ENCODE measurements at regions not wholly inside any gene's neighbourhood (a gene's known extent, or its start where the extent isn't known, plus 50 kb on each side); places are given as distances from the start of the nearest gene placed in this dataset.

GRCh38 chr13:81498969-81499368 is 1158.0 kb upstream of the SPRY2 start:
- no peak overlapping the region for H3K9ac ChIP-seq (ENCODE audit: insufficient read depth, low read length, poor library complexity, severe bottlenecking)
- H3K27ac Mint-ChIP-seq, result no peak overlapping the region
- no peaks in the 10 kb centered on the region for H4K20me1 ChIP-seq (ENCODE audit: insufficient read depth, low read length)
- H3K36me3 Mint-ChIP-seq, result no peaks in the 10 kb centered on the region
- no peaks in the 10 kb centered on the region for H3K36me3 ChIP-seq (replicated peaks in 1 of 2; ENCODE audit: control insufficient read depth in 1 of 2, insufficient read depth in 2 of 2, low read length in 2 of 2)
- no peak for DNase-seq
- H3K79me2 ChIP-seq (ENCODE audit: insufficient read depth, low read length), result no peaks in the 10 kb centered on the region
- no peaks in the 10 kb centered on the region for H3K27me3 Mint-ChIP-seq (ENCODE audit: low read depth in 3 of 3)
- intact Hi-C loops (cut with micrococcal nuclease), result no loop called here
- no CpG with 5 or more reads among the region's 3 CpGs for WGBS (ENCODE audit: insufficient coverage)
- no peak for TF ChIP-seq CTCF (IDR thresholded peaks at IDR 0.05)
- H3K27me3 ChIP-seq (ENCODE audit: control insufficient read depth in 2 of 2, insufficient read depth in 2 of 2, low read length in 2 of 2), result no peaks in the 10 kb centered on the region
- no peak overlapping the region for H2AFZ ChIP-seq (ENCODE audit: insufficient read depth, low read depth, low read length, poor library complexity, severe bottlenecking)
- no peak overlapping the region for H3K4me3 Mint-ChIP-seq
- no peaks in the 10 kb centered on the region for H3K4me1 Mint-ChIP-seq
- H3K9me3 Mint-ChIP-seq, result peaks cover 0 to 5% (median 0%) of the 10 kb centered on the region in 7 donors
- no peaks in the 10 kb centered on the region for H3K4me1 ChIP-seq (ENCODE audit: control insufficient read depth in 1 of 2, insufficient read depth in 2 of 2, low read length in 2 of 2)
- H3K4me3 ChIP-seq (replicated peaks in 1 of 3; ENCODE audit: low read depth in 2 of 3, low read length in 3 of 3), result no peak overlapping the region
- H3K27ac ChIP-seq (ENCODE audit: low read depth in 1 of 2, low read length in 2 of 2), result no peak overlapping the region
- no peak overlapping the region for H3K4me2 ChIP-seq (replicated peaks; ENCODE audit: extremely low read depth, low read length, poor library complexity, severe bottlenecking)
- H3K9me3 ChIP-seq (replicated peaks in 1 of 2; ENCODE audit: control insufficient read depth in 1 of 2, insufficient read depth in 1 of 2, low read length in 2 of 2), result no peaks in the 10 kb centered on the region

GRCh38 chr13:81493144-81493543 is 1152.2 kb upstream of the SPRY2 start:
- intact Hi-C loops (cut with micrococcal nuclease), result no loop called here
- no peak overlapping the region for H3K27ac ChIP-seq (ENCODE audit: low read depth in 1 of 2, low read length in 2 of 2)
- WGBS (ENCODE audit: insufficient coverage), result no CpG with 5 or more reads among the region's 4 CpGs
- no peak overlapping the region for H3K4me3 Mint-ChIP-seq
- H3K9me3 Mint-ChIP-seq, result peaks cover 0 to 2% (median 0%) of the 10 kb centered on the region in 7 donors
- no peaks in the 10 kb centered on the region for H3K27me3 Mint-ChIP-seq (ENCODE audit: low read depth in 3 of 3)
- no peak for TF ChIP-seq CTCF (IDR thresholded peaks at IDR 0.05)
- H3K9ac ChIP-seq (ENCODE audit: insufficient read depth, low read length, poor library complexity, severe bottlenecking), result no peak overlapping the region
- H3K27ac Mint-ChIP-seq, result no peak overlapping the region
- no peaks in the 10 kb centered on the region for H3K36me3 ChIP-seq (replicated peaks in 1 of 2; ENCODE audit: control insufficient read depth in 1 of 2, insufficient read depth in 2 of 2, low read length in 2 of 2)
- H3K4me1 Mint-ChIP-seq, result no peaks in the 10 kb centered on the region
- no peaks in the 10 kb centered on the region for H3K9me3 ChIP-seq (replicated peaks in 1 of 2; ENCODE audit: control insufficient read depth in 1 of 2, insufficient read depth in 1 of 2, low read length in 2 of 2)
- no peaks in the 10 kb centered on the region for H3K27me3 ChIP-seq (ENCODE audit: control insufficient read depth in 2 of 2, insufficient read depth in 2 of 2, low read length in 2 of 2)
- no peaks in the 10 kb centered on the region for H3K79me2 ChIP-seq (ENCODE audit: insufficient read depth, low read length)
- DNase-seq, result no peak
- no peak overlapping the region for H2AFZ ChIP-seq (ENCODE audit: insufficient read depth, low read depth, low read length, poor library complexity, severe bottlenecking)
- H3K4me1 ChIP-seq (ENCODE audit: control insufficient read depth in 1 of 2, insufficient read depth in 2 of 2, low read length in 2 of 2), result no peaks in the 10 kb centered on the region
- H3K4me2 ChIP-seq (replicated peaks; ENCODE audit: extremely low read depth, low read length, poor library complexity, severe bottlenecking), result no peak overlapping the region
- H3K4me3 ChIP-seq (replicated peaks in 1 of 3; ENCODE audit: low read depth in 2 of 3, low read length in 3 of 3), result no peak overlapping the region
- no peaks in the 10 kb centered on the region for H3K36me3 Mint-ChIP-seq
- H4K20me1 ChIP-seq (ENCODE audit: insufficient read depth, low read length), result no peaks in the 10 kb centered on the region

Data from CD14-positive monocyte (primary cell).